Cardiac septum (tissue), 1 donor: ENCODE measurements at regions not wholly inside any gene's neighbourhood (a gene's known extent, or its start where the extent isn't known, plus 50 kb on each side); places are given as distances from the start of the nearest gene placed in this dataset.

Source experiments
- DNase-seq: peaks from one replicate; pipeline ENCODE4 v3.0.0-alpha.2; 2020; ENCODE audit warnings: low spot score
- intact Hi-C: fragments of 100-400 bp; cut with DNase I; formaldehyde crosslinking; loops from one replicate; pipeline ENCODE4 v1.14.0; 2022
- donor health status: DM: no; HTN: no; CAD: no.

GRCh38 chr17:77371888-77372443, 231.2 kb downstream of the SEC14L1 start:
- no peak for DNase-seq
- intact Hi-C loops, result loop anchor here (5.0 kb wide), 2 partner anchors 40 to 50 kb away; no protein-coding TSS in a partner anchor

DNA sequence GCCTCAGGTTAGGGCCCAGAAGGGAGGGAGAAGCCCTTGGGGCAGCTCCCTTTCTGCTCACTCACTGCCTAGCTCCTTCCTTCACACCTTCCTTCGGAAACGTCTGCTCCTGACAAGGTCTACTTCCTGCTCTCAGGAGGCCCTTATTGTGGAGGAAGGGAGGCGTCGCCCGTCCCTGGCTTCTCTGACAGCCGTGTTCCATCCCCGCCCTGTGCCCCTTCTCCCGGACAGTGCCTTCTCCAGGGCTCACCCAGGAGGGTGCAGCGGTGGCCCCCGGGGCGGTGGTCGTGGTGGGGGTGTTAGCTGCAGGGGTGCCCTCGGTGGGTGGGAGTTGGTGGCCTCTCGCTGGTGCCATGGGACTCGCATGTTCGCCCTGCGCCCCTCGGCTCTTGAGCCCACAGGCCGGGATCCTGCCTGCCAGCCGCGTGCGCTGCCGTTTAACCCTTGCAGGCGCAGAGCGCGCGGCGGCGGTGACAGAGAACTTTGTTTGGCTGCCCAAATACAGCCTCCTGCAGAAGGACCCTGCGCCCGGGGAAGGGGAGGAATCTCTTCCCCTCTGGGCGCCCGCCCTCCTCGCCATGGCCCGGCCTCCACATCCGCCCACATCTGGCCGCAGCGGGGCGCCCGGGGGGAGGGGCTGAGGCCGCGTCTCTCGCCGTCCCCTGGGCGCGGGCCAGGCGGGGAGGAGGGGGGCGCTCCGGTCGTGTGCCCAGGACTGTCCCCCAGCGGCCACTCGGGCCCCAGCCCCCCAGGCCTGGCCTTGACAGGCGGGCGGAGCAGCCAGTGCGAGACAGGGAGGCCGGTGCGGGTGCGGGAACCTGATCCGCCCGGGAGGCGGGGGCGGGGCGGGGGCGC, 231.9 kb downstream of the SEC14L1 start:
- intact Hi-C loops, result loop anchor here (5.0 kb wide), 2 partner anchors 40 to 50 kb away; no protein-coding TSS in a partner anchor
- DNase-seq, result peak; percentile 94

DNA sequence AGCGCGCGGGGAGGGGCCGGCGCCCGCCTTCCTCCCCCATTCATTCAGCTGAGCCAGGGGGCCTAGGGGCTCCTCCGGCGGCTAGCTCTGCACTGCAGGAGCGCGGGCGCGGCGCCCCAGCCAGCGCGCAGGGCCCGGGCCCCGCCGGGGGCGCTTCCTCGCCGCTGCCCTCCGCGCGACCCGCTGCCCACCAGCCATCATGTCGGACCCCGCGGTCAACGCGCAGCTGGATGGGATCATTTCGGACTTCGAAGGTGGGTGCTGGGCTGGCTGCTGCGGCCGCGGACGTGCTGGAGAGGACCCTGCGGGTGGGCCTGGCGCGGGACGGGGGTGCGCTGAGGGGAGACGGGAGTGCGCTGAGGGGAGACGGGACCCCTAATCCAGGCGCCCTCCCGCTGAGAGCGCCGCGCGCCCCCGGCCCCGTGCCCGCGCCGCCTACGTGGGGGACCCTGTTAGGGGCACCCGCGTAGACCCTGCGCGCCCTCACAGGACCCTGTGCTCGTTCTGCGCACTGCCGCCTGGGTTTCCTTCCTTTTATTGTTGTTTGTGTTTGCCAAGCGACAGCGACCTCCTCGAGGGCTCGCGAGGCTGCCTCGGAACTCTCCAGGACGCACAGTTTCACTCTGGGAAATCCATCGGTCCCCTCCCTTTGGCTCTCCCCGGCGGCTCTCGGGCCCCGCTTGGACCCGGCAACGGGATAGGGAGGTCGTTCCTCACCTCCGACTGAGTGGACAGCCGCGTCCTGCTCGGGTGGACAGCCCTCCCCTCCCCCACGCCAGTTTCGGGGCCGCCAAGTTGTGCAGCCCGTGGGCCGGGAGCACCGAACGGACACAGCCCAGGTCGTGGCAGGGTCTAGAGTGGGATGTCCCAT, 232.8 kb downstream of the SEC14L1 start:
- no peak for DNase-seq
- intact Hi-C loops, result loop anchor here (5.0 kb wide), 2 partner anchors 41 to 49 kb away; no protein-coding TSS in a partner anchor

DNA sequence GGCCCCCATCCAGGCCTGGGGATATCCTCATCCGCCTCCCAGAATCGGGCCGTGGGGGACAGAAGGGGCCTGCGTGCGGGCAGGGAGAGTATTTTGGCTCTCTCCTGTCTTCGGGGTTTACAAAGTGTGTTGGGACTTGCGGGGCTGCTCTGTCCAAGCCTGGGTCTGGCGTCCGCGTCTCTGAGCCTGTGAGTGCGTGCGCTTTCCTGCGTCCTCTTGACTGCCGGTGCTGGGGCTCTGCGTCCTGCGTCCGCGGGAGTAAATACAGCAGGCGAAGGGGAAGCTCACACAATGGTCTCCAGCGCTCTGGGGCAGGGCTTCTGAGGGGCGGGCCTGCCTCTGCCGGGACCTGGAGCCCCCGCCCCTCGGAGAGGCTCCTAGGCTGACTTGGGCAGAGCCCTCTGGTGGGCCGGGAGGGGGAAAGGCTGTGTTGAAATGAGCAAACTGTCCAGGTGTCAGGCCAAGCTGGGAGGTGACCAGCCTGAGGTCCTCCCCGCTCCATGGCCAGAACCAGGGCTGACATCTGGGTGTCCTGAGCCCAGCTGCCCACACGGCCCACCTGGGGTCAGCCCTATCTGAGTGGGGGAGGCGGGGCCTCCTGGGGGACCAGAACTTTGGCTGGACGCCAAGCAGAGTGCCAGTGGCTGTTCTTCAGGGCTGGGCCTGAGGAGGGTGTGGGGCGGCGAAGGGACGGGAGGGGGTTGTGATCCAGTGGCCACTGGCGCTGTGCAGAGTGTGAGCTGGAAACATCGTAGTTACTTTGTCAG, 233.6 kb downstream of the SEC14L1 start:
- intact Hi-C loops, result loop anchor here (5.0 kb wide), 2 partner anchors 42 to 48 kb away; no protein-coding TSS in a partner anchor
- peak; percentile 92 for DNase-seq

DNA sequence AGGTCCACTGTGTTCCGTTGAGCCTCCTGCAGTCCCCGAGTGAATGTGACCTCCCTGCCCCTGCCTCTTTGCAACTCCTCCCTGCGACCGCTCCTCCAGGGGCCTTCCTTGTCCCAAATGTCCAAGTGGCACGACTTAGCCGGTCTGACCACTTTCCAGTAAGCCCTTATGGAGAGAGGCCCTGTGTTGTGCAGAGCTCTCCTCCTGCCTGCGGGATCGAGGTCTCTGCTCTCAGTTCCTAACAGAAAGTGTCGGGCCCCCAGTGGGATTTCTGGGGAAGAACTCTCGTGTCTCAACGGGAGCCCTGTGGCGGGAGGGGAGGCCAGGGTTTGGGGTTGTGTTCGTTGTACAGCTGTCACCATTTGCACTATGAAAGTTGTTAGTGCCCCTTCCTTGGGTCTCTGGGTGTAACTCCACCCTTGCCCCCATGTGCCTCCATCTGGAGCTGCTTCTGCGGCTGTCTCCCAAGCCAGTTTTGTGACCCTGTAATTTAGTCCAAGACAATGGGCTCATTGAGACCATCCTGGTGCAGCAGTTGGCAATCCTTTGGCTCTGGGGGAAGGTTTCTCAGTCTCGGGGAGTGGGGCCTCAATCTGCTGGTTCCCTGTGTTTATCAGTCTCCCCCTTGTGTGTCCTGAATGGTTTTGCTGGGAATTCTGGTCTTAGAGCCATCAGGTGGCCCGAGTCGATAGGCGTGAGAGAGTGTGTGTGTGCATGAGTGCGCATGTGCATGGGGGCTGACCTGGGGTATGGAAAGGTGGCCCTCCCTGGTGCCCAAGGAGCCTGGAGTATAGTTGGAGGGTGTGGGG, 234.5 kb downstream of the SEC14L1 start:
- intact Hi-C loops, result no loop called here

DNA sequence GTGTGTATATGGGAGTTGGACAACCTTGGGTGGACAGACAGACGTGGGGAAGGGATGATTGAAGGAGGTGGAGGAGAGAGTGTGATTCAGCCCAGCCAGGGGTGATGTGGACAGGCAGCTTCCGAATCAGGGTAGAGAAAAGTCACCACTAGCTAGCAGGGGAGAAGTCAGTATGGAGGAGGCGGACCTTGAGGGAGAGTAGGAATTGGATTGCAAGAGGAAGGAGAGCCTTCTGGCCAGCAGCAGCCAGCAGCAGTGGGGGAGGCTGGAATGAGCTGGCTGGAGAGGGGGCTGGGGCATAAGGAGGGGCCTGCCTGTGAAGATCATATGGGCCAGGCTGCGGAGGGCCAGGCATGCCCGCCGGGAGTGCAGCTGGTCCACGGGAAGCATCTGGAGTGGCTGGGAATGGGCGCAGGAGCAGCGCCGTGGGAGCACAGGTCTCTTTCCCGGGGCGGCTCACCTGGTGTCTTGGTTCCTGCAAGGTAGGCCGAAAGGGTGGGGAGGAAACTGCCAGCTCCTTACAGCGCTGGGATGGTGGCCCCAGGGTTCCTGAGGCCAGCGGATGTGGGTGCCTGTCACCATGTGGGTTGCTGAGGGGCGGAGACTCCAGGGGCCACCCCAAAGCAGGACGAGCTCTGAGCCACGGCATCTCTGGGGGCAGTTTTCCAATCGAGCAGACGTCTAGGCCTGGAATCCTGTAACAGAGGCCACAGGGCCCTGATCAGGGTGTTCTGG, 235.3 kb downstream of the SEC14L1 start:
- no peak for DNase-seq
- intact Hi-C loops, result no loop called here

More for the DNA sequence above, 234.5 kb downstream of the SEC14L1 start:
- DNase-seq, result no peak

- intact Hi-C loops, result no loop called here
- DNase-seq, result no peak
These were observed 236.3 kb downstream of the SEC14L1 start for GRCh38 chr17:77376795-77377709.

DNA sequence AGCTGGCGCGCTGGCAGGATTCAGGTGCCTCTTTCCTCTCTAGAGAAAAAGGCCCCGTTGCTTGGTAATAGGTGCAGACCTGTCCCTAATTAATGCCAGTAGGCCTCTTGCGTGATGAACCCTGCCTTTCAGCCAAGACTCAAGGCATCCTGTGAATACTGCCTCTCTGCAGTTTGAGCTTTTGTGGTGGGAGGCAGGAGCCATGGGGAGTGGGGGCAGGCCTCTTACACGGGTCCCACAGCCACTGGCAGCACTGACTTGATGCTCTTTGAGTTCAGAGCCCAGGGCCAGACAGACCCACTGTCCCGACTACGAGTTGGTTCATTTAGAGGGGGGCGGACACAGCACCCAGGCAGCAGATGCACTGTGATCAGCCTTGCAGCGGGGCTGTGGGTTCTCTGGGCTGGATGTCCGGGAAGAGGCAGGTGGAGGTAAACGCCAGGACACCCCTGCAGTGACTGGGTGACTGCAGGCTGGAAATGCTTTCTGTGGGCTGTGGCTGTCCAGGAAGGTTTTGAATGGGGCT, 237.0 kb downstream of the SEC14L1 start:
- intact Hi-C loops, result no loop called here
- DNase-seq, result no peak

- no peak for DNase-seq
- intact Hi-C loops, result no loop called here
These were observed 237.7 kb downstream of the SEC14L1 start for GRCh38 chr17:77378318-77379064.

GRCh38 chr17:77379065-77379428, 238.3 kb downstream of the SEC14L1 start:
- no peak for DNase-seq
- intact Hi-C loops, result no loop called here

- intact Hi-C loops, result no loop called here
- DNase-seq, result no peak
These were observed 239.1 kb downstream of the SEC14L1 start for GRCh38 chr17:77379832-77380231.

GRCh38 chr17:77380395-77381184, 239.8 kb downstream of the SEC14L1 start:
- intact Hi-C loops, result no loop called here

DNA sequence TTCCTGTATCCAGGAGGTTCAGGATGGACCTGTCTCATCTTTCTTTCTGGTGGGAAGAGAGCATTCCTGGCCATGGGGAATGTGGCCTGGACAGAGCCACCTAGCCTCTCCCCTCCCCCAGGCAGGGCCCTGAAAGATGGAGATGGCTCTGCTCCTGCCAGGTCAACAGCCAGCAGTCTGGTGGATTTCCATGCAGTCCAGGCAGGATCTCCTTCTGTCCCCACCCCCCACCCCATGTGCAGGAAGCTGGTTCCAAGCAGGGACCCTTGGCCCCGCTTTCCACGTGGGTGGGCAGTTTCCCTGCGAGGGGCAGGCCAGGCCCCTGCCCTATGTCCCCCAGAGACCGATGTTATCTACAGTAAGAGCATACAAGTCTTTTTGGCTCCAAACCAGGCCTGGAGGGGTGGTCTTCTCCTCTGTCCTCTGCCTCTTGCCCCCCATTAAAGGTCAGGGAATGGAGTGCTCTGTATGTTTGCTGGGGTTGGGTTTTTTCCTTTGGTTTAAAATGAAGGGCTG, 240.5 kb downstream of the SEC14L1 start:
- DNase-seq, result no peak
- intact Hi-C loops, result no loop called here

More at GRCh38 chr17:77380395-77381184, 239.8 kb downstream of the SEC14L1 start:
- no peak for DNase-seq

- DNase-seq, result no peak
- intact Hi-C loops, result no loop called here
These were observed 241.0 kb downstream of the SEC14L1 start for GRCh38 chr17:77381731-77382130.

- intact Hi-C loops, result no loop called here
- DNase-seq, result no peak
These were observed 241.7 kb downstream of the SEC14L1 start for GRCh38 chr17:77382356-77382911.
